Skin of body (tissue), 1 donor: ENCODE measurements at regions not wholly inside any gene's neighbourhood (a gene's known extent, or its start where the extent isn't known, plus 50 kb on each side); places are given as distances from the start of the nearest gene placed in this dataset.
A peak's percentile ranks its signal among the peaks of the same experiment; 100 is the strongest.

ENCODE experiments used
- DNase-seq: peaks from one replicate; lab custom pipeline; 2025; lab: John Stamatoyannopoulos, UW

GRCh38 chr12:19012965-19013364, 116.6 kb upstream of the PLEKHA5 start:
- DNase-seq, result no peak

GRCh38 chr12:19014240-19014639, 115.3 kb upstream of the PLEKHA5 start:
- DNase-seq, result peak; percentile 7

GRCh38 chr12:19015285-19015684, 114.2 kb upstream of the PLEKHA5 start:
- DNase-seq, result no peak

- DNase-seq, result no peak
Measured at GRCh38 chr12:19018302-19018970, 111.1 kb upstream of the PLEKHA5 start.

GRCh38 chr12:19021240-19021639, 108.3 kb upstream of the PLEKHA5 start:
- DNase-seq, result no peak

- no peak for DNase-seq
Measured at GRCh38 chr12:19021646-19022045, 107.9 kb upstream of the PLEKHA5 start.

- DNase-seq, result no peak
Measured at GRCh38 chr12:19025582-19025981, 104.0 kb upstream of the PLEKHA5 start.

GRCh38 chr12:19026034-19026433, 103.5 kb upstream of the PLEKHA5 start:
- no peak for DNase-seq

GRCh38 chr12:19026614-19027488, 102.7 kb upstream of the PLEKHA5 start:
- no peak for DNase-seq

GRCh38 chr12:19030180-19030579, 99.4 kb upstream of the PLEKHA5 start:
- DNase-seq, result no peak

- DNase-seq, result no peak
Measured at GRCh38 chr12:19030603-19031002, 98.9 kb upstream of the PLEKHA5 start.

GRCh38 chr12:19031032-19031431, 98.5 kb upstream of the PLEKHA5 start:
- no peak for DNase-seq

- no peak for DNase-seq
Measured at GRCh38 chr12:19032826-19033225, 96.7 kb upstream of the PLEKHA5 start.

GRCh38 chr12:19033244-19033643, 96.3 kb upstream of the PLEKHA5 start:
- no peak for DNase-seq

- no peak for DNase-seq
Measured at GRCh38 chr12:19034937-19035336, 94.6 kb upstream of the PLEKHA5 start.

- DNase-seq, result no peak
Measured at GRCh38 chr12:19035536-19035935, 94.0 kb upstream of the PLEKHA5 start.

GRCh38 chr12:19036673-19037357, 92.7 kb upstream of the PLEKHA5 start:
- DNase-seq, result no peak

- no peak for DNase-seq
Measured at GRCh38 chr12:19038209-19038608, 91.3 kb upstream of the PLEKHA5 start.

- no peak for DNase-seq
Measured at GRCh38 chr12:19039515-19039914, 90.0 kb upstream of the PLEKHA5 start.

- no peak for DNase-seq
Measured at GRCh38 chr12:19042221-19042620, 87.3 kb upstream of the PLEKHA5 start.

GRCh38 chr12:19044430-19044829, 85.1 kb upstream of the PLEKHA5 start:
- no peak for DNase-seq

GRCh38 chr12:19044891-19045290, 84.6 kb upstream of the PLEKHA5 start:
- no peak for DNase-seq
